Gastrocnemius medialis (tissue), 4 donors: ENCODE measurements at regions not wholly inside any gene's neighbourhood (a gene's known extent, or its start where the extent isn't known, plus 50 kb on each side); places are given as distances from the start of the nearest gene placed in this dataset.

ENCODE experiments used
- CTCF ChIP-seq, 5 experiments: fragments of 450-650 bp in 3 of 5; fragments of 200-600 bp in 2 of 5; sonication (generic) in 2 of 5; IDR thresholded peaks in 4 of 5; conservative IDR thresholded peaks in 1 of 5; 1 replicate in 4 of 5; 2 replicates in 1 of 5; pipeline ENCODE4 v1.5.1; 2016 to 2019; ENCODE audit warnings: antibody characterized with exemption in 5 of 5, mild to moderate bottlenecking in 3 of 5, moderate library complexity in 3 of 5
- POLR2A ChIP-seq, 2 donors: fragments of 450-650 bp; IDR thresholded peaks; one replicate each; pipeline ENCODE4 v1.6.1; 2017; ENCODE audit warnings: antibody characterized with exemption in 2 of 2, mild to moderate bottlenecking in 2 of 2, moderate library complexity in 2 of 2

DNA sequence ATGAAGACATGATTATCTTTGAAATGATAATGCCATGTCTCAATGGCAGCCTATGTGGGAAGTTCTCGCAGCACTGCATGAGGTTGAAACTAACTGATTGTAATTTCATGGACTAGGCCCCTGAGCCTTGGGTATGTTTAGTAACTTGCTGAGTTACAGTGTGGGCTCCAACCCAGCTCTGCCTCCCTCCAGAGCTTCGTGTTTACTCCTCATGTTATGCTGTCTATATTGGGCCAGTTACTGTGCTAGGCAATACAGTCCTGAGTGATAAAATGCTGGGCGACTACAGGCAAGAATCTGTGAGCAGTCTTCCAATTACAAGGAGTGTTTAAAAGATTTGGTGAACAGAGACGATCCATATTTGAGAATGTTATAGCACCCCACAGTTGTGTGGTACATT is 530.1 kb upstream of the CDH2 start:
- TF ChIP-seq CTCF (IDR thresholded peaks at IDR 0.05 in 4 of 5, conservative IDR thresholded peaks at IDR 0.05 in 1 of 5) (no peak), POLR2A (IDR thresholded peaks at IDR 0.05) (no peak)
